WTC11 (cell line): ENCODE measurements at regions not wholly inside any gene's neighbourhood (a gene's known extent, or its start where the extent isn't known, plus 50 kb on each side); places are given as distances from the start of the nearest gene placed in this dataset.

Source experiments
- ATAC-seq: fragments of 200-7000 bp; cut with Tn5 transposase; 2 replicates; pipeline ENCODE4 v1.10.0; 2021; ENCODE audit warnings: mild to moderate bottlenecking, moderate library complexity
- CTCF ChIA-PET: fragments of 300-600 bp; sonication (Branson Sonifier 250); formaldehyde crosslinking; loops from one replicate; lab custom pipeline; 2021; ENCODE audit warnings: antibody characterized with exemption; lab: Charles Lee
- POLR2A ChIA-PET: fragments of 350-600 bp; sonication (Branson Sonifier 250); formaldehyde crosslinking; loops from one replicate; lab custom pipeline; 2021; ENCODE audit warnings: antibody characterized with exemption; lab: Charles Lee
- DNase-seq: peaks from one replicate; pipeline ENCODE4 v3.0.0; 2021; ENCODE audit warnings: low spot score
- H3K27ac Mint-ChIP-seq: 2 replicates; pipeline ENCODE4 v1.8.0; 2021; ENCODE audit warnings: mixed read lengths
- H3K27me3 Mint-ChIP-seq: 2 replicates; pipeline ENCODE4 v1.8.0; 2021; ENCODE audit warnings: low read depth, mild to moderate bottlenecking, moderate library complexity, mixed read lengths
- H3K36me3 Mint-ChIP-seq: 2 replicates; pipeline ENCODE4 v1.8.0; 2021; ENCODE audit warnings: mixed read lengths
- H3K4me1 Mint-ChIP-seq: 2 replicates; pipeline ENCODE4 v1.8.0; 2022; ENCODE audit warnings: mixed read lengths
- H3K4me3 Mint-ChIP-seq: 2 replicates; pipeline ENCODE4 v1.8.0; 2021; ENCODE audit warnings: mild to moderate bottlenecking, moderate library complexity, mixed read lengths
- H3K9me3 Mint-ChIP-seq: 2 replicates; pipeline ENCODE4 v1.8.0; 2021; ENCODE audit warnings: mixed read lengths
- GABPB1 ChIP-seq: sonication (generic); formaldehyde crosslinking; IDR thresholded peaks from 2 replicates; pipeline ENCODE4 v1.8.1; 2023; ENCODE audit warnings: mild to moderate bottlenecking, missing genetic modification reagents
- JUN ChIP-seq: sonication (generic); formaldehyde crosslinking; IDR thresholded peaks from 2 replicates; pipeline ENCODE4 v1.8.0; 2023; ENCODE audit warnings: mild to moderate bottlenecking, missing genetic modification reagents
- MXD4 ChIP-seq: fragments of 250-450 bp; sonication (Bioruptor Pico); IDR thresholded peaks from 2 replicates; pipeline ENCODE4 v1.8.0; 2021; ENCODE audit warnings: mild to moderate bottlenecking, moderate library complexity, borderline replicate concordance
- NFE2L1 ChIP-seq: sonication (generic); formaldehyde crosslinking; IDR thresholded peaks from 2 replicates; pipeline ENCODE4 v1.8.1; 2023; ENCODE audit warnings: missing genetic modification reagents
- NR2C2 ChIP-seq: sonication (generic); formaldehyde crosslinking; IDR thresholded peaks from 2 replicates; pipeline ENCODE4 v1.8.0; 2022; ENCODE audit warnings: mild to moderate bottlenecking, missing genetic modification reagents
- PRRX2 ChIP-seq: fragments of 250-450 bp; sonication (Bioruptor Pico); IDR thresholded peaks from 2 replicates; pipeline ENCODE4 v1.8.0; 2021; ENCODE audit warnings: mild to moderate bottlenecking
- RORB ChIP-seq: fragments of 250-450 bp; sonication (Bioruptor Pico); IDR thresholded peaks from 2 replicates; pipeline ENCODE4 v1.9.0; 2021; ENCODE audit warnings: mild to moderate bottlenecking
- ZNF396 ChIP-seq: fragments of 250-450 bp; sonication (Bioruptor Pico); IDR thresholded peaks from 2 replicates; pipeline ENCODE4 v1.8.0; 2021; ENCODE audit warnings: mild to moderate bottlenecking, moderate library complexity, borderline replicate concordance
- ZNF423 ChIP-seq: fragments of 250-450 bp; sonication (Bioruptor Pico); IDR thresholded peaks from 2 replicates; pipeline ENCODE4 v2.1.2; 2022; ENCODE audit warnings: mild to moderate bottlenecking, moderate library complexity
- TF ChIP-seq, protein P1 (sequence below): sonication (generic); formaldehyde crosslinking; IDR thresholded peaks from 2 replicates; pipeline ENCODE4 v1.8.0; 2022; ENCODE audit warnings: mild to moderate bottlenecking, missing genetic modification reagents
- TF ChIP-seq, protein P2 (sequence below): sonication (generic); formaldehyde crosslinking; conservative IDR thresholded peaks from 2 replicates; pipeline ENCODE4 v1.8.1; 2022; ENCODE audit warnings: mild to moderate bottlenecking, missing genetic modification reagents
- TF ChIP-seq, protein P3 (sequence below): sonication (generic); formaldehyde crosslinking; IDR thresholded peaks from 2 replicates; pipeline ENCODE4 v1.8.0; 2022; ENCODE audit warnings: mild to moderate bottlenecking, missing genetic modification reagents
- TF ChIP-seq, protein P4 (sequence below): fragments of 250-450 bp; sonication (Bioruptor Pico); IDR thresholded peaks from 2 replicates; pipeline ENCODE4 v1.9.0; 2021; ENCODE audit warnings: mild to moderate bottlenecking
- TF ChIP-seq, protein P5 (sequence below): sonication (generic); formaldehyde crosslinking; IDR thresholded peaks from 2 replicates; pipeline ENCODE4 v1.8.1; 2022; ENCODE audit warnings: mild to moderate bottlenecking, moderate library complexity, missing genetic modification reagents
- TF ChIP-seq, protein P6 (sequence below): fragments of 250-450 bp; sonication (Bioruptor Pico); IDR thresholded peaks from 2 replicates; pipeline ENCODE4 v1.9.0; 2021; ENCODE audit warnings: mild to moderate bottlenecking, borderline replicate concordance
- TF ChIP-seq, protein P7 (sequence below): sonication (generic); formaldehyde crosslinking; IDR thresholded peaks from 2 replicates; pipeline ENCODE4 v1.8.1; 2023; ENCODE audit warnings: mild to moderate bottlenecking, moderate library complexity, missing genetic modification reagents
- TF ChIP-seq, protein P8 (sequence below): sonication (generic); formaldehyde crosslinking; IDR thresholded peaks from 2 replicates; pipeline ENCODE4 v1.8.0; 2023; ENCODE audit warnings: missing genetic modification reagents, mild to moderate bottlenecking, borderline replicate concordance

DNA sequence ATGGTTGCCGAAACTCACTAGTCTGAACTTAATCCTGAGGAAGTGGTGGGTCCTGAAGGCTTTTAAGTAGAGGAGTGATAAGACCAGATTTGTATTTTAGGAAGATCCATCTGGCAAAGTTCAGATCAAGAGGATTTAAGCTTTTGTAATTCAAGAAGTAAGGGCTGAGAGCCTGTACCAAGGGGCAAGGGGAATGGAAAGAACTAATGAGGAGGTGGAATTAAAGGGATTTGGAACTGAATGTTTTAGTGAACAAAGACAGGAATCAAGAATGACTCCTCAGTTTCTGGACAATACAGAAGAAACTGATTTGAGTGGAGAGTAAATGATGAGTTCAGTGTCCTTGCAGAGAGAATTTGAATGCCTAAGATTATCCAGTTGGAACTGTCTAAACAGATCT is 249.0 kb downstream of the C7orf25 start:
- POLR2A ChIA-PET, result no interaction called here
- DNase-seq (no peak), ATAC-seq (no peak)
- CTCF ChIA-PET, result interaction anchor here (0.8 kb wide), 1 partner anchor 82 kb away, joined by 3 read pairs; no protein-coding TSS in a partner anchor
- no peaks in the 10 kb centered on the region for H3K4me1 Mint-ChIP-seq
- H3K27me3 Mint-ChIP-seq, result no peaks in the 10 kb centered on the region
- no peak overlapping the region for H3K27ac Mint-ChIP-seq
- H3K36me3 Mint-ChIP-seq, result peaks cover 33% of the 10 kb centered on the region
- H3K4me3 Mint-ChIP-seq, result no peak overlapping the region
- peaks cover 54% of the 10 kb centered on the region for H3K9me3 Mint-ChIP-seq
- TF ChIP-seq, protein P1, sequence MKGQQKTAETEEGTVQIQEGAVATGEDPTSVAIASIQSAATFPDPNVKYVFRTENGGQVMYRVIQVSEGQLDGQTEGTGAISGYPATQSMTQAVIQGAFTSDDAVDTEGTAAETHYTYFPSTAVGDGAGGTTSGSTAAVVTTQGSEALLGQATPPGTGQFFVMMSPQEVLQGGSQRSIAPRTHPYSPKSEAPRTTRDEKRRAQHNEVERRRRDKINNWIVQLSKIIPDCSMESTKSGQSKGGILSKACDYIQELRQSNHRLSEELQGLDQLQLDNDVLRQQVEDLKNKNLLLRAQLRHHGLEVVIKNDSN (CRISPR knock-in tag), result no peak
- TF ChIP-seq NR2C2 (no peak), NFE2L1 (no peak), PRRX2 (CRISPR knock-in tag) (no peak), ZNF396 (CRISPR knock-in tag) (no peak), RORB (CRISPR knock-in tag) (no peak), MXD4 (CRISPR knock-in tag) (no peak), ZNF423 (CRISPR knock-in tag) (no peak), GABPB1 (CRISPR knock-in tag) (no peak), JUN (CRISPR knock-in tag) (no peak)
- TF ChIP-seq, protein P2, sequence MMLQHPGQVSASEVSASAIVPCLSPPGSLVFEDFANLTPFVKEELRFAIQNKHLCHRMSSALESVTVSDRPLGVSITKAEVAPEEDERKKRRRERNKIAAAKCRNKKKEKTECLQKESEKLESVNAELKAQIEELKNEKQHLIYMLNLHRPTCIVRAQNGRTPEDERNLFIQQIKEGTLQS (CRISPR knock-in tag), result no peak
- TF ChIP-seq, protein P3, sequence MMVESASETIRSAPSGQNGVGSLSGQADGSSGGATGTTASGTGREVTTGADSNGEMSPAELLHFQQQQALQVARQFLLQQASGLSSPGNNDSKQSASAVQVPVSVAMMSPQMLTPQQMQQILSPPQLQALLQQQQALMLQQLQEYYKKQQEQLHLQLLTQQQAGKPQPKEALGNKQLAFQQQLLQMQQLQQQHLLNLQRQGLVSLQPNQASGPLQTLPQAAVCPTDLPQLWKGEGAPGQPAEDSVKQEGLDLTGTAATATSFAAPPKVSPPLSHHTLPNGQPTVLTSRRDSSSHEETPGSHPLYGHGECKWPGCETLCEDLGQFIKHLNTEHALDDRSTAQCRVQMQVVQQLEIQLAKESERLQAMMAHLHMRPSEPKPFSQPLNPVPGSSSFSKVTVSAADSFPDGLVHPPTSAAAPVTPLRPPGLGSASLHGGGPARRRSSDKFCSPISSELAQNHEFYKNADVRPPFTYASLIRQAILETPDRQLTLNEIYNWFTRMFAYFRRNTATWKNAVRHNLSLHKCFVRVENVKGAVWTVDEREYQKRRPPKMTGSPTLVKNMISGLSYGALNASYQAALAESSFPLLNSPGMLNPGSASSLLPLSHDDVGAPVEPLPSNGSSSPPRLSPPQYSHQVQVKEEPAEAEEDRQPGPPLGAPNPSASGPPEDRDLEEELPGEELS (CRISPR knock-in tag), result no peak
- TF ChIP-seq, protein P4, sequence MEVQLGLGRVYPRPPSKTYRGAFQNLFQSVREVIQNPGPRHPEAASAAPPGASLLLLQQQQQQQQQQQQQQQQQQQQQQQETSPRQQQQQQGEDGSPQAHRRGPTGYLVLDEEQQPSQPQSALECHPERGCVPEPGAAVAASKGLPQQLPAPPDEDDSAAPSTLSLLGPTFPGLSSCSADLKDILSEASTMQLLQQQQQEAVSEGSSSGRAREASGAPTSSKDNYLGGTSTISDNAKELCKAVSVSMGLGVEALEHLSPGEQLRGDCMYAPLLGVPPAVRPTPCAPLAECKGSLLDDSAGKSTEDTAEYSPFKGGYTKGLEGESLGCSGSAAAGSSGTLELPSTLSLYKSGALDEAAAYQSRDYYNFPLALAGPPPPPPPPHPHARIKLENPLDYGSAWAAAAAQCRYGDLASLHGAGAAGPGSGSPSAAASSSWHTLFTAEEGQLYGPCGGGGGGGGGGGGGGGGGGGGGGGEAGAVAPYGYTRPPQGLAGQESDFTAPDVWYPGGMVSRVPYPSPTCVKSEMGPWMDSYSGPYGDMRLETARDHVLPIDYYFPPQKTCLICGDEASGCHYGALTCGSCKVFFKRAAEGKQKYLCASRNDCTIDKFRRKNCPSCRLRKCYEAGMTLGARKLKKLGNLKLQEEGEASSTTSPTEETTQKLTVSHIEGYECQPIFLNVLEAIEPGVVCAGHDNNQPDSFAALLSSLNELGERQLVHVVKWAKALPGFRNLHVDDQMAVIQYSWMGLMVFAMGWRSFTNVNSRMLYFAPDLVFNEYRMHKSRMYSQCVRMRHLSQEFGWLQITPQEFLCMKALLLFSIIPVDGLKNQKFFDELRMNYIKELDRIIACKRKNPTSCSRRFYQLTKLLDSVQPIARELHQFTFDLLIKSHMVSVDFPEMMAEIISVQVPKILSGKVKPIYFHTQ (CRISPR knock-in tag), result no peak
- TF ChIP-seq, protein P5, sequence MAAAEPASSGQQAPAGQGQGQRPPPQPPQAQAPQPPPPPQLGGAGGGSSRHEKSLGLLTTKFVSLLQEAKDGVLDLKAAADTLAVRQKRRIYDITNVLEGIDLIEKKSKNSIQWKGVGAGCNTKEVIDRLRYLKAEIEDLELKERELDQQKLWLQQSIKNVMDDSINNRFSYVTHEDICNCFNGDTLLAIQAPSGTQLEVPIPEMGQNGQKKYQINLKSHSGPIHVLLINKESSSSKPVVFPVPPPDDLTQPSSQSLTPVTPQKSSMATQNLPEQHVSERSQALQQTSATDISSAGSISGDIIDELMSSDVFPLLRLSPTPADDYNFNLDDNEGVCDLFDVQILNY, result no peak
- TF ChIP-seq, protein P6, sequence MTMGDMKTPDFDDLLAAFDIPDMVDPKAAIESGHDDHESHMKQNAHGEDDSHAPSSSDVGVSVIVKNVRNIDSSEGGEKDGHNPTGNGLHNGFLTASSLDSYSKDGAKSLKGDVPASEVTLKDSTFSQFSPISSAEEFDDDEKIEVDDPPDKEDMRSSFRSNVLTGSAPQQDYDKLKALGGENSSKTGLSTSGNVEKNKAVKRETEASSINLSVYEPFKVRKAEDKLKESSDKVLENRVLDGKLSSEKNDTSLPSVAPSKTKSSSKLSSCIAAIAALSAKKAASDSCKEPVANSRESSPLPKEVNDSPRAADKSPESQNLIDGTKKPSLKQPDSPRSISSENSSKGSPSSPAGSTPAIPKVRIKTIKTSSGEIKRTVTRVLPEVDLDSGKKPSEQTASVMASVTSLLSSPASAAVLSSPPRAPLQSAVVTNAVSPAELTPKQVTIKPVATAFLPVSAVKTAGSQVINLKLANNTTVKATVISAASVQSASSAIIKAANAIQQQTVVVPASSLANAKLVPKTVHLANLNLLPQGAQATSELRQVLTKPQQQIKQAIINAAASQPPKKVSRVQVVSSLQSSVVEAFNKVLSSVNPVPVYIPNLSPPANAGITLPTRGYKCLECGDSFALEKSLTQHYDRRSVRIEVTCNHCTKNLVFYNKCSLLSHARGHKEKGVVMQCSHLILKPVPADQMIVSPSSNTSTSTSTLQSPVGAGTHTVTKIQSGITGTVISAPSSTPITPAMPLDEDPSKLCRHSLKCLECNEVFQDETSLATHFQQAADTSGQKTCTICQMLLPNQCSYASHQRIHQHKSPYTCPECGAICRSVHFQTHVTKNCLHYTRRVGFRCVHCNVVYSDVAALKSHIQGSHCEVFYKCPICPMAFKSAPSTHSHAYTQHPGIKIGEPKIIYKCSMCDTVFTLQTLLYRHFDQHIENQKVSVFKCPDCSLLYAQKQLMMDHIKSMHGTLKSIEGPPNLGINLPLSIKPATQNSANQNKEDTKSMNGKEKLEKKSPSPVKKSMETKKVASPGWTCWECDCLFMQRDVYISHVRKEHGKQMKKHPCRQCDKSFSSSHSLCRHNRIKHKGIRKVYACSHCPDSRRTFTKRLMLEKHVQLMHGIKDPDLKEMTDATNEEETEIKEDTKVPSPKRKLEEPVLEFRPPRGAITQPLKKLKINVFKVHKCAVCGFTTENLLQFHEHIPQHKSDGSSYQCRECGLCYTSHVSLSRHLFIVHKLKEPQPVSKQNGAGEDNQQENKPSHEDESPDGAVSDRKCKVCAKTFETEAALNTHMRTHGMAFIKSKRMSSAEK (CRISPR knock-in tag), result no peak
- TF ChIP-seq, protein P7, sequence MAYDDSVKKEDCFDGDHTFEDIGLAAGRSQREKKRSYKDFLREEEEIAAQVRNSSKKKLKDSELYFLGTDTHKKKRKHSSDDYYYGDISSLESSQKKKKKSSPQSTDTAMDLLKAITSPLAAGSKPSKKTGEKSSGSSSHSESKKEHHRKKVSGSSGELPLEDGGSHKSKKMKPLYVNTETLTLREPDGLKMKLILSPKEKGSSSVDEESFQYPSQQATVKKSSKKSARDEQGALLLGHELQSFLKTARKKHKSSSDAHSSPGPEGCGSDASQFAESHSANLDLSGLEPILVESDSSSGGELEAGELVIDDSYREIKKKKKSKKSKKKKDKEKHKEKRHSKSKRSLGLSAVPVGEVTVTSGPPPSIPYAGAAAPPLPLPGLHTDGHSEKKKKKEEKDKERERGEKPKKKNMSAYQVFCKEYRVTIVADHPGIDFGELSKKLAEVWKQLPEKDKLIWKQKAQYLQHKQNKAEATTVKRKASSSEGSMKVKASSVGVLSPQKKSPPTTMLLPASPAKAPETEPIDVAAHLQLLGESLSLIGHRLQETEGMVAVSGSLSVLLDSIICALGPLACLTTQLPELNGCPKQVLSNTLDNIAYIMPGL, result no peak
- TF ChIP-seq, protein P8, sequence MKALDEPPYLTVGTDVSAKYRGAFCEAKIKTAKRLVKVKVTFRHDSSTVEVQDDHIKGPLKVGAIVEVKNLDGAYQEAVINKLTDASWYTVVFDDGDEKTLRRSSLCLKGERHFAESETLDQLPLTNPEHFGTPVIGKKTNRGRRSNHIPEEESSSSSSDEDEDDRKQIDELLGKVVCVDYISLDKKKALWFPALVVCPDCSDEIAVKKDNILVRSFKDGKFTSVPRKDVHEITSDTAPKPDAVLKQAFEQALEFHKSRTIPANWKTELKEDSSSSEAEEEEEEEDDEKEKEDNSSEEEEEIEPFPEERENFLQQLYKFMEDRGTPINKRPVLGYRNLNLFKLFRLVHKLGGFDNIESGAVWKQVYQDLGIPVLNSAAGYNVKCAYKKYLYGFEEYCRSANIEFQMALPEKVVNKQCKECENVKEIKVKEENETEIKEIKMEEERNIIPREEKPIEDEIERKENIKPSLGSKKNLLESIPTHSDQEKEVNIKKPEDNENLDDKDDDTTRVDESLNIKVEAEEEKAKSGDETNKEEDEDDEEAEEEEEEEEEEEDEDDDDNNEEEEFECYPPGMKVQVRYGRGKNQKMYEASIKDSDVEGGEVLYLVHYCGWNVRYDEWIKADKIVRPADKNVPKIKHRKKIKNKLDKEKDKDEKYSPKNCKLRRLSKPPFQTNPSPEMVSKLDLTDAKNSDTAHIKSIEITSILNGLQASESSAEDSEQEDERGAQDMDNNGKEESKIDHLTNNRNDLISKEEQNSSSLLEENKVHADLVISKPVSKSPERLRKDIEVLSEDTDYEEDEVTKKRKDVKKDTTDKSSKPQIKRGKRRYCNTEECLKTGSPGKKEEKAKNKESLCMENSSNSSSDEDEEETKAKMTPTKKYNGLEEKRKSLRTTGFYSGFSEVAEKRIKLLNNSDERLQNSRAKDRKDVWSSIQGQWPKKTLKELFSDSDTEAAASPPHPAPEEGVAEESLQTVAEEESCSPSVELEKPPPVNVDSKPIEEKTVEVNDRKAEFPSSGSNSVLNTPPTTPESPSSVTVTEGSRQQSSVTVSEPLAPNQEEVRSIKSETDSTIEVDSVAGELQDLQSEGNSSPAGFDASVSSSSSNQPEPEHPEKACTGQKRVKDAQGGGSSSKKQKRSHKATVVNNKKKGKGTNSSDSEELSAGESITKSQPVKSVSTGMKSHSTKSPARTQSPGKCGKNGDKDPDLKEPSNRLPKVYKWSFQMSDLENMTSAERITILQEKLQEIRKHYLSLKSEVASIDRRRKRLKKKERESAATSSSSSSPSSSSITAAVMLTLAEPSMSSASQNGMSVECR, result no peak
